ENCODE measurements at regions not wholly inside any gene's neighbourhood (a gene's known extent, or its start where the extent isn't known, plus 50 kb on each side); places are given as distances from the start of the nearest gene placed in this dataset.

DNA sequence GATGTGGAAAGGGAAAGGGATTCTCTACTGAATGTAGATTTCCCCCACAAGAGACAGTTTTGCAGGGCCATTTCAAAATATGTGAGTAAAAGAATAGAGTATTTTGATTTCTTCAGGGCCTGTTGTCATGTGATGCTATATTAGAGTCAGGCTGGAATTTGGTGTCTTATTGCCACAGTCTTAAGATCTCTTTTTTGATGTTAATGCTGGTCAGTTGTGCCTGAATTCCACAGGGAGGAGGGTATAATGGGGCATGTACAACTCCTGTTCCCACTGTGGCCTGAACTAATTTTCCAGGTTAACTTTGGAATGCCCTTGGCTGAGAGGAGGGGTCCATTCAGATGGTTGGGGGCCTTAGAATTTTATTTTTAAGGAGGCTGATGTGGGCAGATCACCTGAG lies 111.0 kb upstream of the MAX start:
- no peak overlapping the region for H3K9ac ChIP-seq (ENCODE audit: low read depth, low read length)
- H3K4me2 ChIP-seq (ENCODE audit: insufficient read depth, low read length), result no peak overlapping the region
- no peak for ATAC-seq (ENCODE audit: insufficient read depth, low read depth)
- no peaks in the 10 kb centered on the region for H3K27me3 ChIP-seq (ENCODE audit: insufficient read depth, low read length, poor library complexity)
- H3K36me3 ChIP-seq (ENCODE audit: insufficient read depth, low read length), result no peaks in the 10 kb centered on the region
- DNase-seq, result no peak
- H2AFZ ChIP-seq (ENCODE audit: low read depth, low read length), result no peak overlapping the region
- TF ChIP-seq EZH2 (IDR thresholded peaks at IDR 0.05; ENCODE audit: borderline replicate concordance, low read depth, low read length, severe bottlenecking) (no peak), CTCF (IDR thresholded peaks at IDR 0.05; ENCODE audit: borderline replicate concordance, extremely low read depth, low read length, poor library complexity, severe bottlenecking) (no peak)
- no peaks in the 10 kb centered on the region for H3K9me3 ChIP-seq (ENCODE audit: insufficient read depth, low read length, severe bottlenecking)
- no peaks in the 10 kb centered on the region for H4K20me1 ChIP-seq (ENCODE audit: insufficient read depth, low read length)
- no peaks in the 10 kb centered on the region for H3K79me2 ChIP-seq (ENCODE audit: insufficient read depth, low read length)
- no peak overlapping the region for H3K27ac ChIP-seq (ENCODE audit: low read length)
- H3K4me1 ChIP-seq (ENCODE audit: insufficient read depth, low read length), result peaks cover 46% of the 10 kb centered on the region
- H3K4me3 ChIP-seq (ENCODE audit: low read depth in 1 of 2, low read length in 2 of 2), result no peak overlapping the region

DNA sequence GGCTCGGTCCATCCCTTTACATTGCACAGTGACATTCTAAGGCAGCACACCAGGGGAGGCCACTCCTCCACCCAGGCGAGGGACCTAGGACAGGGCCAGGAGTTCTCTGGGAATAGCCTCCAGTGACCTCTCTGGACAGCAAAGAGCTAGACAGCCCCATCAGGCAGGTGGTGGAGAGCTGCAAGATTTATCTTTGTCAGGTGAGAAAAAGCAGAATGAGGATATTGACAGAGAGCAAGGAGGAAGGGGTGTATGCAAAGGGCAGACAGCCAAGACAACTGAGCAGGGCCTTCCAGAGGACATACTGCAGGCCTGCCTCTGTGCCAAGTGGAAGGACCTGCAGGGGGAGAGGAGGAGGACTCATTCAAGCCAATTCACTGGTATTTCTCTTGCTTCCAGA lies 112.4 kb upstream of the MAX start:
- Histone ChIP-seq H3K4me3 (ENCODE audit: low read depth in 1 of 2, low read length in 2 of 2) (no peak overlapping the region), H3K27ac (ENCODE audit: low read length) (no peak overlapping the region), H3K4me2 (ENCODE audit: insufficient read depth, low read length) (no peak overlapping the region), H4K20me1 (ENCODE audit: insufficient read depth, low read length) (no peaks in the 10 kb centered on the region), H3K9ac (ENCODE audit: low read depth, low read length) (no peak overlapping the region), H3K27me3 (ENCODE audit: insufficient read depth, low read length, poor library complexity) (no peaks in the 10 kb centered on the region), H3K4me1 (ENCODE audit: insufficient read depth, low read length) (peaks cover 32% of the 10 kb centered on the region), H3K9me3 (ENCODE audit: insufficient read depth, low read length, severe bottlenecking) (no peaks in the 10 kb centered on the region), H2AFZ (ENCODE audit: low read depth, low read length) (no peak overlapping the region), H3K79me2 (ENCODE audit: insufficient read depth, low read length) (no peaks in the 10 kb centered on the region), H3K36me3 (ENCODE audit: insufficient read depth, low read length) (no peaks in the 10 kb centered on the region)
- TF ChIP-seq EZH2 (IDR thresholded peaks at IDR 0.05; ENCODE audit: borderline replicate concordance, low read depth, low read length, severe bottlenecking) (no peak), CTCF (IDR thresholded peaks at IDR 0.05; ENCODE audit: borderline replicate concordance, extremely low read depth, low read length, poor library complexity, severe bottlenecking) (no peak)
- ATAC-seq (ENCODE audit: insufficient read depth, low read depth) (no peak), DNase-seq (no peak)

DNA sequence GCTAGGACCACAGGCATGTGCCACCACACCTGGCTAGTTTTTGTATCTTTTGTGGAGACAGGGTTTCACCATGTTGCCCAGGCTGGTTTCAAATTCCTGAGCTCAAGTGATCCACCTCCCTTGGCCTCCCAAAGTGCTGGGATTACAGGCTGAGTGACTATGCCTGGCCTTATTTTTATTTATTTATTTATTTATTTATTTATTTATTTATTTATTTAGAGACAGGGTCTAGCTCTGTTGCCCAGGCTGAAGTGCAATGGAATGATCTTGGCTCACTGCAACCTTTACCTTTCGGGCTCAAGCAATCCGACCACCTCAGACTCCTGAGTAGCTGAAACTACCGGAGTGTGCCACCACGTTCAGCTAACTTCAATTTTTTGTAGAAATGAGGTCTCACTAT lies 117.0 kb upstream of the MAX start:
- TF ChIP-seq CTCF (IDR thresholded peaks at IDR 0.05; ENCODE audit: borderline replicate concordance, extremely low read depth, low read length, poor library complexity, severe bottlenecking) (no peak), EZH2 (IDR thresholded peaks at IDR 0.05; ENCODE audit: borderline replicate concordance, low read depth, low read length, severe bottlenecking) (no peak)
- H3K27ac ChIP-seq (ENCODE audit: low read length), result no peak overlapping the region
- H3K9ac ChIP-seq (ENCODE audit: low read depth, low read length), result no peak overlapping the region
- H3K4me1 ChIP-seq (ENCODE audit: insufficient read depth, low read length), result peaks cover 6% of the 10 kb centered on the region
- no peaks in the 10 kb centered on the region for H3K27me3 ChIP-seq (ENCODE audit: insufficient read depth, low read length, poor library complexity)
- H3K36me3 ChIP-seq (ENCODE audit: insufficient read depth, low read length), result no peaks in the 10 kb centered on the region
- H3K9me3 ChIP-seq (ENCODE audit: insufficient read depth, low read length, severe bottlenecking), result no peaks in the 10 kb centered on the region
- no peak overlapping the region for H2AFZ ChIP-seq (ENCODE audit: low read depth, low read length)
- DNase-seq, result no peak
- H4K20me1 ChIP-seq (ENCODE audit: insufficient read depth, low read length), result no peaks in the 10 kb centered on the region
- ATAC-seq (ENCODE audit: insufficient read depth, low read depth), result no peak
- H3K4me2 ChIP-seq (ENCODE audit: insufficient read depth, low read length), result no peak overlapping the region
- no peaks in the 10 kb centered on the region for H3K79me2 ChIP-seq (ENCODE audit: insufficient read depth, low read length)
- no peak overlapping the region for H3K4me3 ChIP-seq (ENCODE audit: low read depth in 1 of 2, low read length in 2 of 2)

- DNase-seq, result peak; percentile 61
- peak; percentile 61 for ATAC-seq (ENCODE audit: insufficient read depth, low read depth)
Observed at GRCh38 chr14:65222440-65222858, 120.1 kb upstream of the MAX start.

More at GRCh38 chr14:65222440-65222858, 120.1 kb upstream of the MAX start:
- Histone ChIP-seq H3K4me2 (ENCODE audit: insufficient read depth, low read length) (no peak overlapping the region), H3K9ac (ENCODE audit: low read depth, low read length) (no peak overlapping the region), H3K4me1 (ENCODE audit: insufficient read depth, low read length) (peaks cover 27% of the 10 kb centered on the region), H3K27me3 (ENCODE audit: insufficient read depth, low read length, poor library complexity) (no peaks in the 10 kb centered on the region), H4K20me1 (ENCODE audit: insufficient read depth, low read length) (no peaks in the 10 kb centered on the region), H3K36me3 (ENCODE audit: insufficient read depth, low read length) (no peaks in the 10 kb centered on the region), H3K9me3 (ENCODE audit: insufficient read depth, low read length, severe bottlenecking) (no peaks in the 10 kb centered on the region), H2AFZ (ENCODE audit: low read depth, low read length) (peak overlapping the region; percentile 19), H3K4me3 (ENCODE audit: low read depth in 1 of 2, low read length in 2 of 2) (no peak overlapping the region), H3K27ac (ENCODE audit: low read length) (peak overlapping the region; percentile 48; the same call in 1 of the 2 replicates), H3K79me2 (ENCODE audit: insufficient read depth, low read length) (no peaks in the 10 kb centered on the region)
- TF ChIP-seq EZH2 (IDR thresholded peaks at IDR 0.05; ENCODE audit: borderline replicate concordance, low read depth, low read length, severe bottlenecking) (no peak), CTCF (IDR thresholded peaks at IDR 0.05; ENCODE audit: borderline replicate concordance, extremely low read depth, low read length, poor library complexity, severe bottlenecking) (peak; percentile 79)

Measured in DND-41 (cell line).